Epithelial cell of proximal tubule (primary cell): ENCODE measurements at regions not wholly inside any gene's neighbourhood (a gene's known extent, or its start where the extent isn't known, plus 50 kb on each side); places are given as distances from the start of the nearest gene placed in this dataset.

ENCODE experiments used
- DNase-seq: peaks from one replicate; pipeline ENCODE4 v3.0.0-alpha.2; 2011; ENCODE audit warnings: low read depth
- H3K4me3 ChIP-seq: 2 replicates; pipeline ENCODE4 v1.5.1; 2011; ENCODE audit warnings: low read depth, mild to moderate bottlenecking, low read length
- CTCF ChIP-seq: conservative IDR thresholded peaks from 2 replicates; pipeline ENCODE4 v1.5.1; 2012; ENCODE audit warnings: low read depth, mild to moderate bottlenecking, low read length

DNA sequence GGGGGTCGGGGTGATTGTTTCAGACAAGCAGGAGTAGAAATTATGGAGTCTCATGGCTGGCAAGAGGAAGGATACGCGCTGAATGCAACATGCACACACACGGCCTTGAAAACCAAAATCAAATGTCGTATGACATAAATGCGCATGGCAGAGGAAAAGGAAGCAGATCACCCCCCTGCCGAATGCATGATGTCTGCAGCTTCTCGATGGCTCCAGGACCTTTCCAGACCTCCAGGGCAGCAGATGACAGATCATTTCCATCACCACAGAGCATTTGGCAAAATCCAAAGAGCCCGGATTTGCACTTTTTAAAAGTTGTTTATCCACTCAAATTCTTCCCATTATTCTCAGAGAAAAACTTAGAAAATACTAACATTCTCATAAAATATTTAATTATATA lies 211.7 kb downstream of the NHLRC3 start:
- TF ChIP-seq CTCF = no peak
- H3K4me3 ChIP-seq = no peak overlapping the region
- no peak for DNase-seq

DNA sequence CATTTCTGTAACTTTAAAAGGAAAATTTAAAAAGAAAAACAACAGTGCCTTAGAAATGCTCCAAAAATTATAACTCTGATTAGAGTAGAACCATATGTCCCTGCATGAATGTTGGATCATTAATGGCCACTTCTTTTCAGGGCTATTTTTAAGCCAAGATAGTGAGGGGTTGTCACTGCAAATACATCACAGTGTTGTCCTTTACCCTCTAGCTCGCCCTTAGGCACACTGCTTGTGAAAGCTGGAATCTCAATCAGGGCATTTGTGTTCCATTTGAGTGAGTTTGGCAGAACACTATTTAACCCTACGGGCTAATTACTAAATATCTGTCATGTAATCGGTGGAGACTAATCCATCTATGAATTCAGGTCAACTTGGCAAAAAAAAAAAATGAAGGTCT lies 212.2 kb downstream of the NHLRC3 start:
- no peak for DNase-seq
- H3K4me3 ChIP-seq = no peak overlapping the region
- no peak for TF ChIP-seq CTCF

DNA sequence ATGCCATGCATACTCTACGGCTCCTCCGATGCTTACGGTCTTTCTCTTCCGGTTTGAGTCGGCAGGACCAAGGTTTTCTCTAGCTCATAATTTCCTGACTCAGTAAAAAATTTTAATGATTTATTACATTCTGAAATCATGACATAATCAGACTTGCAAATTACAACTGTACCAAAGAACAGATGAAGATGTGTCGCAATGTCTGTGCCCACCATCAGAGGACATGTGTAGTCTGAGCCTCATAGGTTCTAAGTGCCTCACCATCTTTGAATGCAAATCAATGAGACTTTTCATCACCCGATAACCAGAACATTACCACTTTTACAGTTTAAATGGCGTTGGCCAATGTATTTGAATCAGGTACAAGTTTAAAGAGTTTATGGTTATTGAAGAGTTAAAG lies 213.1 kb downstream of the NHLRC3 start:
- no peak for DNase-seq
- H3K4me3 ChIP-seq = no peak overlapping the region
- TF ChIP-seq CTCF = no peak

- no peak for DNase-seq
- TF ChIP-seq CTCF = no peak
- no peak overlapping the region for H3K4me3 ChIP-seq
These were observed 215.5 kb downstream of the NHLRC3 start for GRCh38 chr13:39253774-39254173.

DNA sequence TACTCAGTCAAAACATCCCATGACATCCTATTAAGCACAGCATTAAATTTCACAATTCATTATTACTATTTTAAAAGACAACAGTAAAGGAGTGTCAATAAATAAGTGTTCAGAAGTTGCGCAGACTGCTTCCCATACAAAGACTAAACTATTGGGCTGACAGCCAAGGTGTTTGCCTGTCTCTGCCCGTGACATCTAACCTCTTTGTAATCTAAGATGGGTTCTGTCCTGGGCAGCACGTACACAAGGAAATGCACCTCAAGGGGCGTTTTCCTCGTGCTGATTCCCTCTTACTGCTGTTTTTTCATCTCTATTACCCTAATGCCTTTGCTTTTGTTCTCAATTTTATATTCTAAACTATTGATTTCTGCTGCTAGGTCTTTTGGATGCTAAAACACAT lies 216.3 kb downstream of the NHLRC3 start:
- TF ChIP-seq CTCF = no peak
- no peak for DNase-seq
- H3K4me3 ChIP-seq = no peak overlapping the region

- DNase-seq = no peak
- TF ChIP-seq CTCF = no peak
- no peak overlapping the region for H3K4me3 ChIP-seq
These were observed 219.4 kb downstream of the NHLRC3 start for GRCh38 chr13:39257642-39258041.

DNA sequence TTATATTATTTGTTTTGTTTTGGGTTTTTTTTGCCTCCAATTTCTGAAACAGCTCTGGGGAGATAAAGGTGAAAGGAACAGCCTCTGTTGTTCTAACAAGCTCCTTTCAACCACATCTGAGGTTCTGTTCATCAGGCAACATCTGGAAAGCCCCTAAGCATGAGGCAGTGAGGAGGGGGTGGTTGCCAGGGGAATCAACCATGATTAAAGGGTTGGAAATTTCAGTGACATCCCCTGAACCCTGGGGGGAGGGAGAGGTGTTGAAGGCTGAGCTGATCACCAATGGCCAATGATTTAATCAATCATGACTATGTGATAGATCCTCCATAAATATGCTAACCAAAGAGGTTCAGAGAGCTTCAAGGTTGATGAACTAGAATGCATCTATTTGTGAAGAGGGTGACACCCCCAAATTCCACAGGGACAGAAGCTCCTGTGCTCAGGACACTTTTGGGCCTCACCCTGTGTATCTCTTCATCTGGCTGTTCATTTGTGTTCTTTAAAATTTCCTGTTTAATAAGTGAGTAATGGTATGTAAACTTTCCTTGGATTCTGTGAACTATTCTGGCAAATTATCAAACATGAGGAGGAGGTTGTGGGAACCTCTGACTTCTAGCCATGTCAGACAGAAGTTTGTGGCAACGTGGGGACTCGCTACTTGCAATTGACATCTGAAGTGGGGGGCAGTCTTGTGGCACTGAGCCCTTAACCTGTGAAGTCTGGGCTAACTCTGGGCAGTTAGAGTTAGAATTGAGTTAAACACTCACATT lies 221.3 kb downstream of the NHLRC3 start:
- no peak overlapping the region for H3K4me3 ChIP-seq
- TF ChIP-seq CTCF = no peak
- DNase-seq = no peak
